Heart left ventricle (tissue), 16 donors: ENCODE measurements at regions not wholly inside any gene's neighbourhood (a gene's known extent, or its start where the extent isn't known, plus 50 kb on each side); places are given as distances from the start of the nearest gene placed in this dataset.

ENCODE experiments used
- ATAC-seq, 4 donors: fragments of 200-7000 bp; cut with Tn5 transposase; one replicate each; pipeline ENCODE4 v1.9.1; 2020 to 2022; ENCODE audit warnings: moderate library complexity in 4 of 4, mild to moderate bottlenecking in 3 of 4, moderate number of reproducible peaks in 1 of 4
- DNase-seq, 5 donors: peaks; one replicate each; pipeline ENCODE4 v3.0.0-alpha.2; 2020
- H3K27ac ChIP-seq, 12 donors: fragments of 200-600 bp; sonication (generic) in 4 of 12; one replicate each; pipeline versions ENCODE4 v1.5.0 to v1.8.0; 2016 to 2022; ENCODE audit warnings: mild to moderate bottlenecking in 2 of 12
- H3K27me3 ChIP-seq, 9 donors: fragments of 200-600 bp; sonication (generic) in 2 of 9; one replicate each; pipeline versions ENCODE4 v1.5.1 to v1.8.0; 2016 to 2022; ENCODE audit warnings: mild to moderate bottlenecking in 3 of 9
- H3K36me3 ChIP-seq, 9 donors: fragments of 200-600 bp; sonication (generic) in 2 of 9; one replicate each; pipeline versions ENCODE4 v1.5.0 to v1.8.0; 2018 to 2022; ENCODE audit warnings: mild to moderate bottlenecking in 2 of 9
- H3K4me1 ChIP-seq, 12 donors: fragments of 200-600 bp; sonication (generic) in 4 of 12; one replicate each; pipeline versions ENCODE4 v1.5.0 to v1.8.0; 2016 to 2022; ENCODE audit warnings: mild to moderate bottlenecking in 3 of 12
- H3K4me3 ChIP-seq, 12 donors: fragments of 200-600 bp; sonication (generic) in 4 of 12; one replicate each; pipeline versions ENCODE4 v1.5.0 to v1.8.0; 2017 to 2022; ENCODE audit warnings: mild to moderate bottlenecking in 9 of 12, moderate library complexity in 4 of 12
- H3K9me3 ChIP-seq, 12 donors: fragments of 200-600 bp; sonication (generic) in 4 of 12; one replicate each; pipeline versions ENCODE4 v1.5.0 to v1.8.0; 2016 to 2022; ENCODE audit warnings: mild to moderate bottlenecking in 1 of 12
- CTCF ChIP-seq, 12 donors: fragments of 200-600 bp; sonication (generic) in 4 of 12; IDR thresholded peaks; one replicate each; pipeline versions ENCODE4 v1.5.0 to v1.8.0; 2018 to 2022; ENCODE audit warnings: antibody characterized with exemption in 12 of 12, mild to moderate bottlenecking in 5 of 12
- POLR2A ChIP-seq, 2 donors: fragments of 450-650 bp; IDR thresholded peaks; one replicate each; pipeline ENCODE4 v1.6.1; 2017; ENCODE audit warnings: antibody characterized with exemption in 2 of 2, mild to moderate bottlenecking in 2 of 2, moderate library complexity in 2 of 2
- WGBS, 4 donors: extraction: QIAGEN DNeasy Blood & Tissue Kit in 2 of 4; methylation state at CpG; one replicate each; pipeline versions ENCODE4 v1.1.5 to v1.1.7; 2013 to 2018; 5-methylcytosine and 5-hydroxymethylcytosine counted together
- intact Hi-C, 10 donors: fragments of 100-400 bp; cut with DNase I; formaldehyde crosslinking; loops; one replicate each; pipeline versions ENCODE4 v1.11.1 to v1.14.2; 2022
- donor health status: ischemic (EF 13 %, LVEDD 7.1; RV severe dilation, severe dysfunction).
- donor health status: healthy with polysubstance abuse.
- donor health status: DM: no; HTN: yes; CAD: no.
- donor health status: DM: no; HTN: no; CAD: no.
- donor health status: ischemic (EF 25% LVEDD 6.9; RV normal size, moderate dysfunction).
- donor health status: ischemic (EF 25% LVEDD 5.7; RV mildly dilated, moderate dysfunction).
- donor health status: healthy.
- donor health status: DM: yes; HTN: yes; CAD: no.
- donor health status: ischemic (EF 35%, LVEDD 5.7; RV mildly dilated, moderate dysfunction).
- donor health status: nonischemic (EF 11% LVEDD 7.7; RV severe dilation, severe dysfunction).
- donor health status: DM: yes; HTN: yes; CAD: no.
- donor health status: PGD.
- donor health status: ischemic (EF 29% LVEDD 5.4; RV normal size, mild dysfunction).
- donor health status: nonischemic (EF 23%, LVEDD 6.1; RV moderate dilation, normal function).

- Histone ChIP-seq H3K4me1 (no peaks in the 10 kb centered on the region), H3K27me3 (no peaks in the 10 kb centered on the region), H3K36me3 (no peaks in the 10 kb centered on the region), H3K27ac (no peak overlapping the region), H3K4me3 (no peak overlapping the region), H3K9me3 (no peaks in the 10 kb centered on the region)
- WGBS, 4 donors = 15 to 25% (median 22%) methylated on average over 9 of the region's 9 CpGs
- no peak for ATAC-seq
- DNase-seq = no peak
- TF ChIP-seq CTCF (IDR thresholded peaks at IDR 0.05) = no peak
- intact Hi-C loops = no loop called here
Observed at GRCh38 chr2:117087535-117088291, 726.8 kb upstream of the DDX18 start.

- no peaks in the 10 kb centered on the region for H3K36me3 ChIP-seq
- DNase-seq (no peak), ATAC-seq (no peak)
- H3K4me3 ChIP-seq = no peak overlapping the region
- no peaks in the 10 kb centered on the region for H3K27me3 ChIP-seq
- 65 to 82% (median 73%) methylated on average over 2 of the region's 2 CpGs for WGBS, 4 donors
- TF ChIP-seq CTCF (IDR thresholded peaks at IDR 0.05) (no peak), POLR2A (IDR thresholded peaks at IDR 0.05) (no peak)
- H3K27ac ChIP-seq = no peak overlapping the region
- no peaks in the 10 kb centered on the region for H3K4me1 ChIP-seq
- intact Hi-C loops = no loop called here
- H3K9me3 ChIP-seq = no peaks in the 10 kb centered on the region
Observed at GRCh38 chr2:117091041-117091837, 723.3 kb upstream of the DDX18 start.

- ATAC-seq (no peak), DNase-seq (no peak)
- H3K27me3 ChIP-seq = no peaks in the 10 kb centered on the region
- H3K9me3 ChIP-seq = no peaks in the 10 kb centered on the region
- no peak overlapping the region for H3K27ac ChIP-seq
- WGBS, 4 donors = 41 to 94% (median 89%) methylated on average over 1 of the region's 1 CpG
- H3K36me3 ChIP-seq = no peaks in the 10 kb centered on the region
- intact Hi-C loops = no loop called here
- H3K4me1 ChIP-seq = no peaks in the 10 kb centered on the region
- H3K4me3 ChIP-seq = no peak overlapping the region
- TF ChIP-seq CTCF (IDR thresholded peaks at IDR 0.05) = no peak
- no peak for TF ChIP-seq POLR2A (IDR thresholded peaks at IDR 0.05)
Observed at GRCh38 chr2:117101613-117102012, 712.9 kb upstream of the DDX18 start.

- intact Hi-C loops = no loop called here
- no peaks in the 10 kb centered on the region for H3K27me3 ChIP-seq
- no peaks in the 10 kb centered on the region for H3K4me1 ChIP-seq
- peaks cover 0 to 7% (median 0%) of the 10 kb centered on the region in 12 donors for H3K9me3 ChIP-seq
- WGBS, 4 donors = 76 to 83% (median 81%) methylated on average over 9 of the region's 9 CpGs
- TF ChIP-seq POLR2A (IDR thresholded peaks at IDR 0.05) (no peak), CTCF (IDR thresholded peaks at IDR 0.05) (no peak)
- no peak overlapping the region for H3K27ac ChIP-seq
- DNase-seq = no peak
- no peak overlapping the region for H3K4me3 ChIP-seq
- ATAC-seq = no peak
- no peaks in the 10 kb centered on the region for H3K36me3 ChIP-seq
Observed at GRCh38 chr2:117108741-117109267, 705.7 kb upstream of the DDX18 start.
